GM21619 (cell line): ENCODE measurements at regions not wholly inside any gene's neighbourhood (a gene's known extent, or its start where the extent isn't known, plus 50 kb on each side); places are given as distances from the start of the nearest gene placed in this dataset.

Source experiments
- ATAC-seq: cut with Tn5 transposase; IDR thresholded peaks from one replicate; pipeline ENCODE4 v1.9.1; 2021; ENCODE audit not compliant: unreplicated experiment

DNA sequence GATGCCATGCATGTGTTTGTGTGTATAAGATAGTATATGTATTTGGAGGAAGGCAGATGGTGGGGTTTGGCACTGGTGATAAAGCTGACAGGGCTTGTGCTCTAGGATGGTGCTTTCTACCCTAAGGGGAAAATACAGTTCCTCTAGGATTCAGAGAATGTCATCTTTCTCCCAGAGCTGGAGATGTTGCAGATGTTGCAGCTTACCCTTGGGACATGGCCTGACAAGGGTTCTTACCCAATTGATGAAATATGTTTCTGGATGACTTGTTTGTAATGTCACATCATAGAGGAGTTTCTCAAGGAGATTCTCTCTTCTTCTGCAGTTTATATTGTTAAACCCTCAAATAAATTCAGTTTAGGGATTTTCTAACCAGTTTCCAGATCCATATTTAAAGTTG, 52.5 kb upstream of the PITX2 start:
- ATAC-seq: no peak

DNA sequence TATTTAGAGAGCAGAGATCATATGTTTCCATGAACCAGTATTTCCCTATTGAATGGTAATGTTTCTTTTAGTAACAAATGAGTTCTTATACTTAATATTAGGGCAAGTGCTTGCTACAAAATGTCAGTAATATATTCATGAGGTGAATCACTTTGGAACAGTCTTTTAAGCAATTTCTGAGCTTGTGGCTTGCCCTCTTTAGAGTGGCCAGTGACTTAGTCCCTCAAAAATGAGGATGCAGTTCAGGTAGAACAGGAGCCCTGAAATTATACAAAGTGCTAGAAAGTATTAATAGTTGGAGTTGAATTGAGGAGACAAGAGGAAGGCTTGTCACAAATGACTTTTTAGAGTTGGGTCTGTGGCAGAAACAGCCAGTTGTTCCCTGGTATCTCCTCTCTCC, 53.4 kb upstream of the PITX2 start:
- no peak for ATAC-seq

DNA sequence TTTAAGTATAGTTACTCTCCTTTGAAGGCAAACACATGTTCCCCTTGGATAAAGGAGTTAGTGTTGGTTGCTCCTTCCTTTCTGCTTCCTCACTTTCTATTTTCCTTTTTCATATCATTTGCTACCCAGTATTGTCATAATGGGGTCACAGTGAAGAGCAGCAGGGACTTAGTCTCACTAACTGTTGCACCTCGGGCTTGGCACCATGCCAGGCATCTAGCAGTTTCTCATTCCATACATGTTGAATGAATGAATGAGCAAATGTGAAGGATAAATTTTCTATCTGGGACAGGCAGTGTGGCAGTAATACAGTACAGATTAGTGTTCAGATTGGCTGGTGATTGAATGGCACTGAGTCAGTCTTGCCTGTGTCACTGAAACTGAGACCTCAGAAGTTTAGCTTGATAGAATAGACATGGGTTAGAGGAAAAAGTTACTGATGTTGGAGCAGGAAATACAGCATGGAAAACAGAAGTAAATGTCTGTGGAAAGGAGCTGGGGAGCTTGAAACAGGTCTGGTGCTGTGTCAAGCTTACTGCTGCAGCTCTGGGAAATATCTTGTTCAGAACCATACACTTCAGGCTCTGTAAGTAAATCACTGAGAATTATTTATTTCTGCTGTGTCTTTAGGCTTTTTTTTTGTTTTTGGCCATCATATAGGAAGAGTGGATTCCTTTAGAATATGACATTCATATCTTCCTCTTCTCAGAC, 55.8 kb upstream of the PITX2 start:
- ATAC-seq: no peak

DNA sequence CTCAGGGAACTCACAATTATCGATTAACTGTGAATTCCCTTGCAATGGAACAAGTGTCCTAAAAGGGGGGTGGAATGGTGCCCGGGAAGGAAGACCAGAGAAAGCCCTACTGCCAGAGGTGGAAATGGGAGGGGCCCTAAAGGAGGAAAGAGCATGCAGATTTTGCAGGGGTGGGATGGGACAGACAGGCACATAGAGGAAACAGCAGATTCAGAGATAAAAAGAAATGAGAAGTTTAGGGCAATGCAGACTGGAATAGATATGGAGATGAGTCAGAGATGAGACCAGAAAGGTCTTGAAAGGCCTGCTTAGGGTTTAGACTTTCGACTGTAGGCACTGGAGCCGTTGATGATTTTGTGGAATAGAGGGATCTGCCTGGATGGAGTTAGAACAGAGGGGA, 57.4 kb upstream of the PITX2 start:
- ATAC-seq: no peak

DNA sequence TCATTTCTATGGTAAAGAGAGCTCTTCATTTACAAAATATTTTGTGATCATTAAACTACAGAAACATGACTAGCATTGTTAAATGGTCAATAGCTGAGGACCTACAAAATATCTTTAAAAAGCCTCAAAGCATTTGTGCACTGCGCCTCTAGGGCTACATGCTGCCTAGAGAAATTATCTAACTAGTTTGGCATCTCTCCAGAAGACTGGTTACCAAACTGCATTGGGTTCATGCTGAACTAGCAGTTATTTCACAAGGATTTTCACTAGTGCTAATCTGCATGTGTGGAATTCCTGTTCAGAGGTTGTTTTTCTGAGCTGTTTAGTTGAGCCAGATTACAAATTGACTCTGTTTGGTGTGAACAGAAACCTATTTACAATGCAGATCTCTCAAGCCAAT, 58.5 kb upstream of the PITX2 start:
- no peak for ATAC-seq

DNA sequence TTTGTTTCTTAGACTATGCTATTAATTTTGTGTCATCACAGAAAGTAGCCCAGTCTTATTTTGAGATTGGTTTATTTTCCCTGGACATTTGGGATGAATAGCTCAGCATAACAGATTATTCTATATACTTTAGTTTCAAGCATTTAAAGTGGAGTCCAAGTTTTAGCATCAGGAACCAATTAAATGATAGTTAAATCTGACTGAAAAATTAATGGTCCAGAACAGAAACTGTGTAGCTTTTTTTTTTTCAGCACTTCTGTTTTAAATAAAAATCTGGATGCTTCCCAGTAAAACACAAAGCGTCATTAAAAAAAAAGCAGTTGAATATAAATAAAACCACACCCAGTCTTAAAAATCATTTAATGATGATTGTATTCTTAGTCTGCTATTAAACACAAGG, 59.4 kb upstream of the PITX2 start:
- no peak for ATAC-seq

DNA sequence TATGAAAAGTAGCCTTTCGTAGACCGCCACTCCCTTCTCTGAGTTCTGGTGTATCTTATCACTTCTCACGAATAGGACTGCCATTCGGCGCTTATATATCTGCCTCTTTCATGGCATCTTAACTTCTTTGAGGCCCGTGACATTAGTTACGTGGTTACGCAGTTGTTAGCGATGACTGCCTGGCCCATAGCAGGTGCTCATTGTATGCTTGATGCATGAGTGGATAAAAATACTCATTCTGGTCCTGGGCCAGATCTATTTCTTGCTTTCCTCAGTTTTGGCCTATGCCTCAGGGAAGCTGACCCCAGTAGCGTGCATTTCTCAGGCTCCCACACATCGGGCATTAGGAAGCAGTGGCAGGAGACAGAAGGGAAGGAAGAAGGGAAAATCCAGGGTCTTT, 60.7 kb upstream of the PITX2 start:
- no peak for ATAC-seq

DNA sequence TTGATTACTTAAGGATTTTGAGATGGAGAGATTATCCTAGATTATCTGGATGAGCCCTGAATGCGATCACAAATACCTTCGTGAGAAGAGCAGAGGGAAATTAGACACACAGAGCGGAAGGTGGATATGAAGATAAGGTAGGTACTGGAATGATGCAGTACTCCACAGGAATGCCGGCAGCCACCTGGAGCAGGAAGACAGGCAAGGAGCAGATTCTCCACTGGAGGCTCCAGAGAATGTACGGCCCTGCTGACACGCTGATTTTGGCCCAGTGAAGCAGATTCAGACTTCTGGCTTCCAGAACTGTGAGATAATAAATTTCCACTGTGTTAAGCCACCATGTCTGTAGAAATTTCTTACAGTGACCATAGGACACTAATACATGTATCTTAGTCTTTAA, 79.4 kb upstream of the PITX2 start:
- ATAC-seq: no peak

DNA sequence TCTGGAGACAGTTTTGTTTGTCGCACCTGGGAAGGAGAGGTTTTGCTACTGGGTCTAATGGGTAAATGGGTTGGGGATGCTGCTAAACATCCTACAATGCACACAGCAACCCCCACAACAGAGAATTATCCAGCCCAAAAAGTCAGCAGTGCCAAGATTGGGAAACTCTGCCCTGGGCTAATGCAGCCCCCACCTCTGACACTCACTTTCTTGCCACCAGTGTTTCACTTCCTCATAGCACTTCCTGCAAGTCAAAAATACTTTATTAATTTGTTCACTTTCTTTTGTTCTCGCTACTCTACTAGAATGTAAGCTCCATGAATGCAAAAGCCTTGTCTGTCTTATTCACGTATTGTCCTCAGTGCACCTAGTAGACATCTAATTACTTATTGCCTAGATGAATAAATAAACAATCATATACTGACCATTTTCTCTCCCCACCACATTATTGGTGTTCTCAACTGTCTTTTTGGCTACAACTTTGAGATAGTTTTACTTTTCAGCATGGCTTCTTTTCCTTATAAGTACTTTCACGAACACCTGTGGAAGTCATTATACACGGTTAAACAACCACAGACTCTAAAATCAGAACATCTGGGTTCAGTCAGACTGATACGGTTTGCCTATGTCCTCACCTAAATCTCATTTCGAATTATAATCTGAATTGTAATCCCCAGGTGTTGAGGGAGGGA, 82.0 kb upstream of the PITX2 start:
- no peak for ATAC-seq

DNA sequence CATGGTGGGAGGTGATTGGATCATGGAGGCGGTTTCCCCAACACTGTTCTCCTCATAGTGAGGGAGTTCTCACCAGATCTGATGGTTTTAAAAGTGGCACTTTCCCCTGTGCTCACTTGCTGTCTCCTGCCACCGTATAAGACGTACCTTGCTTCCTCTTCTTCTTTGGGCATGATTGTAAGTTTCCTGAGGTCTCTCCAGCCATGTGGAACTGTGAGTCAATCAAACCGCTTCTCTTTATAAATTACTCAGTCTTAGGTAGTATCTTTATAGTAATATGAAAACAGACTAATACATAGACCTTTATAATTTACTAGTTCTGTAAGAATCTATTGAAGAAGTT, 82.5 kb upstream of the PITX2 start:
- no peak for ATAC-seq

DNA sequence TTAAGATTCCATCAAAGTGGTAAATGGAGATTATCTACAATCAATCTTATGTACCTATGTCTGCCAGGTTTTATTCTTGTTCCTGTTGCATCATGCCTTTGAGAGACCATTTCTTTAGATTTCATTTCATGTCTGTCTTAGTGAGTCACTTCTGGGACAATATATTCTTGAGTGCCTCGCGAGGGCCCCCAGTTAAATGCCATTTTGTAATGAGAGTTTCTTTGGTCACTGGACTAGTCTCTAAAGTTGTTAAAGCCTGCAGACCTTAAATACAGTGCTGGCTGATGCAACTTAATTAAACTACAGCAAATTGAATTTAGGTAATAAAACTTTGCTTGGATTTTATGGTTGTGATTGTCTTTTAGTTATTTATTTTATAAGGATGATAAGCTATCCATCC, 87.2 kb upstream of the PITX2 start:
- ATAC-seq: no peak

DNA sequence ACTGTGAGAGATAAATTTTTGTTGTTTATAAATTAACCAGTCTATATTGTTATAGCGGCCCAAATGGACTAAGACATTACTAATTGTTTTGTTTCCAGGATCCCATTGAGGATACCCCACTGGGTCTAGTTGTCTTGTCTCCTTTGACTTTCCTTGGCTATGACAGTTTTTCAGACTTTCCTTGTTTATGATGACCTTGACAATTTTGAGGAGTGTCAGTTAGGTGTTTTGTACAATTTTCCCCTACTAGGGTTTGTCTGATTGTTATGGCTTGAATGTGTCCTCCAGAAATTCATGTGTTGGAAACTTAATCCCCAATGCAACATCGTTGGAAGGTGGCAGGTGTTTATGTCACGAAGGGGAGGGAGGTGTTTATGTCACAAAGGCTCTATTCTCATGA, 89.6 kb upstream of the PITX2 start:
- ATAC-seq: no peak

DNA sequence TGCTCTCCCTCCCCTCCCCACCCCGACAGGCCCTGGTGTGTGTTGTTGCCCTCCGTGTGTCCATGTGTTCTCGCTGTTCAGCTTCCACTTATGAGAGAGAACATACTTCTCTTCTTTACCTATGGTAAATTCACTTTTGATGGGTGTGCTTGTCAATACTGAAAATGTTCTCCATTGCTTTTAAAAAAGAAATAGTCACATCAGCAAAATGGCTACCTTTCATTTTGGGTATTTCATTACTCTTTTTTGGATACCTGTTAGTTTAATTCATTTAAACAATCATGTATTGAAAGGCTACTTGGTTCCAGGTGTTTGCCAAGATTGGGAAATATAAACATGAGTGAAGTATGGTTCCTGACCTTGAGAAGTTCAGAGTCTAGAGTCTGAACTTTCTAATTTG, 107.4 kb upstream of the PITX2 start:
- no peak for ATAC-seq

DNA sequence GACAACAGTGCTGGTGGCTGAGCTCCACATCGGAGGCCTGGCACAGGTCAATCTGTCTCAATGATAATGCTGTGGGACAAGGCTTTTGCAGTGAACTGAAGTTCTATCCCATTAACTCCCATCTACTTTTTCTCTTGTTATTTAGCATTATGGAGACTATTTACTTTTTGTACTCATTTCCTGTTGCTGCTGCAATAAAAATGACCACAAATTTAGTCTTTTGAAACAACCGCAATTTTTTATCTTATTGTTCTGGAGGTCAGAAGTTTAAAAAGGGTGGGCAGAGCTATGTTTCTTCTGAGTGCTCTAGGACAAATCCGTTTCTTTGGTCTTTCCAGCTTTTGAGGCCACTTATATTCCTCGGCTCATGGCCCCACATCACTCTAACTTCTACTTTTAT, 111.0 kb upstream of the PITX2 start:
- no peak for ATAC-seq

DNA sequence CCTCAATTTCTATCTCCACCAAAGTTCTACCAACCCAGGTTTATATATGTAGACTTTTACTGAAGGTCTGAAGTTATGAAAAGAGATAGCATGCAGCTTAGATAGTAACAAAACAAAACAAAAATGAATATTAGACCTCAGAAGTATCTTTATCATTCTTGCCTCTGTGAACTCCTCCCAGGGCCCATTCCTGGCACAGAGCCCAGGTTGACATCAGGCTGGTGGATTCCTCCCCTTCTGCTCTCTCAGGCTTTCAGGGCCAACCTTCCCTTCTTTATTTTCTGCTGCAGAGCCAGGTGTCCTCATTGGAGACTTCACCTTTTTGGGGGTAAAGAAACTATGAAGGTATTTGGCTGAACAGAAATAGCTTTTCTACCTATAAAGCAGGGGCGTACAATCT, 112.8 kb upstream of the PITX2 start:
- ATAC-seq: no peak

DNA sequence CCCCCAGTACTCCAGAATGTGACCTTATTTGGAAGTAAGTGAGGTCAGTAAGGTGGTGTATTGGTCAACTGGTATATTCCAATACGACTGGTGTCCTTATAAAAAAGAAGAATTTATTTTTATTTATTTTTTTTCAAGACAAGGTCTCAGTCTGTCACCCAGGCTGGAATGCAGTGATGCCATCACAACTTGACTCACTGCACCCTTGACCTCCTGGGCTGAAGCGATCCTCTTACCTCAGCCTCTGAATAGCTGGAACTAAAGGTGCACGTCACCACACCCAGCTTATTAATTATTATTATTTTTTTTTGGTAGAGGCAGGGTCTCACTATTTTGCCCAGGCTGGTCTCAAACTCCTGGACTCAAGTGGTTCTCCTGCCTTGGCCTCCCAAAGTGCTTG, 115.1 kb upstream of the PITX2 start:
- no peak for ATAC-seq

DNA sequence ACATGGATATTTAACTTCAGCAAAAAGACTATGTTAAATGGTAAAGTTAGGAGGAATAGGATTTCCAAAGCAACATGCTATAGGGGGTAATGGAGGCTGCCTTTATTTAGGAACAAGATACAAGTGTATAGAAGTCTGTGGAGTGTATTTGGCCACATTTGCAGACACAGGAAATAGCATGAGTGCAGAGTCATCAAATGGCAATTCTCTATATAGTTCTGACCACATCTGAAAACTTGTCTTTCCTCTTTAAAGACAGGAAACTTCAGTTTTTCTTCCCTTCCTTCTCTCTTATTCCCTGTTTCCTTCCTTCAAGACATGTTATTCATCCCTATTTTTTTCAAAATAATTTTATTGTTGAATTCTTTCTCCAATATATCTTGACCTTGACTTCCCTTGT, 119.3 kb upstream of the PITX2 start:
- no peak for ATAC-seq

DNA sequence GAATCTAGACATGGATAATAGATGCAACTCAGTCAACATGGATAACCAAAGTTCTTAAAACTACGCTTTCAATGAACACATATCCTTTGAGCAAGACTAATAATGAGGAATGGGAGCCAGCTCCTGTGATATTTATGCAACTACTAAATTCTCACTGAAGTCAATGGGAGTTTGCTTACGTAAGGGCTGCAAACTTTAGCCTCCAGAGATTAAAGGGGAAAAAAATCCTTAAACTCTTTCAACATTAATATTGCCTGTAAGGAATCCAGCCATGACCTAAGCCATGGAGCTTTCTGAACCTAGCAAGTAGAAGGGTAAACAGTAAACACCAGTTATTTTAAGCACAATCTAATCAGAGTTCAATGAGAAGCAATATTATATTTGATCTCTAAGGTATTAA, 125.2 kb upstream of the PITX2 start:
- no peak for ATAC-seq

DNA sequence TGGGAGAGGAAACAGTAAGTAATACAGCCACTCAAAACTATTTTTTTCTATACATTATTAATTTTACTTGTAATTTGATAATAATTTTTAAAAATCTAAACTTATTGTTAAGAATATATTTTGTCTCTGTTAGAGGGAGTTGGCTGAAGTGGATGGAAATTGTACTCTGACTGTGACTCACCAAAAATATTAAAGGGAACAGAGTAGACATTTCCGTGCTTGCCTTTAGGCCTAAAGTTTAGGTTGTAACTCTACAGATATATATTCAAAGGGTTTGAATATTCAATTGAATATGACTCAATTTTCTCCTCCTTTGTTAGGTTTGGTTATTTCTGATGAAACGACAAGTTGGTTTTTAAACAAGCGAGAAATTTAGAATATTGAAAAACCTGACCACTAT, 128.3 kb upstream of the PITX2 start:
- ATAC-seq: no peak

DNA sequence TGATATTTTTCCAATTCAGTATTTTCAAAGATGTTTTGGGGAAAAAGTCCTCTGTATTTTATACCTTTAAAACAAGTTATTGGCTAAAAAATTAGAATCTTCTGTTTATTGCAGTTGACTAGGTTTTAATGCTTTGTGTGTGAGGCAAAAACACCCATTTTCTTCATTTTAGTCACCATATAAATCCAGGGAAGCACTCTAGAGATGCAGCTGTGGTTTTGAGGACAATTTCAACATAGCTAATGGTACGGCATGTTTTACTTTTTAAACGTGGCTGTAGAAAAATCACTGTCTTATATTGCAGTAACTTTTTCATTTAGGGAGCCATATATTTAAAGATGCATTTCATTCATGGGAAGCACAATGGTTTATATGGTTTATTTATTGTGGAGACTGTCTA, 129.1 kb upstream of the PITX2 start:
- no peak for ATAC-seq

DNA sequence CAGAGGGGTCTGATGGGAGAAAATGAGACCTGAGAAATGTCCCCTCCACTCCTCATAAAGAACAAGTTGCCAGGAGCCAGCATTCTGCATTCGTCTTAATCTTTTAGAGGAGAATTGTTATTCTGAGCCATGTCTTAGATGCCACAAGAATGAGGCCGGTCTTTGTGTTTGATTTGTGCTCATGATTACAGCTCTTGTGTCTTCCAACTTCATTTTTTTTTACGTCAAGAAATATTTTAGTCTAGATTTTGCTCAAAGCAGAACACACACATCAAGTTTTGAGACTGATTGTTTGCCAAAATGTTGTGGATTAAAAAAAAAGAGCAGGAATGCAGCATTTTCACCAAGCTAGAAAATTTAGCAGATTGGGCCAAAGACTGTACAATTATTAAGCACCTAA, 130.6 kb upstream of the PITX2 start:
- no peak for ATAC-seq

DNA sequence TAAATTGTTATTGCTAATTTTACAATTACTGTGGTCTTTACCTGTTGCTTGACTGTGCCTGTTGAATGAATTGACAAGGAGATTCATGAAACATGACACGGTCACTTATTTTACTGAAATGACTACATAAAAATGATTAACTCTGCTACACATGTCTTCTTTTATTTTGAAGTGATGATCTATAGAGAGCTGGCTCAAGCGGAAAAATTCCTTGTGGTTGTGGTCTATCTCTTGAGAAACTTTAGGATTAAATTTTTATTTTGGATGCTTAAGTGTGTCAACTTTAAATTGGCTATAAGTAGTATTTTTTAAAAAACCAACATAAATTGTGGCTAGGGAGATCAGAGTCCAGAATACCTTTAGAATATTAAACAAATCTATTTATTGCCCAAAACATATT, 131.8 kb upstream of the PITX2 start:
- no peak for ATAC-seq

DNA sequence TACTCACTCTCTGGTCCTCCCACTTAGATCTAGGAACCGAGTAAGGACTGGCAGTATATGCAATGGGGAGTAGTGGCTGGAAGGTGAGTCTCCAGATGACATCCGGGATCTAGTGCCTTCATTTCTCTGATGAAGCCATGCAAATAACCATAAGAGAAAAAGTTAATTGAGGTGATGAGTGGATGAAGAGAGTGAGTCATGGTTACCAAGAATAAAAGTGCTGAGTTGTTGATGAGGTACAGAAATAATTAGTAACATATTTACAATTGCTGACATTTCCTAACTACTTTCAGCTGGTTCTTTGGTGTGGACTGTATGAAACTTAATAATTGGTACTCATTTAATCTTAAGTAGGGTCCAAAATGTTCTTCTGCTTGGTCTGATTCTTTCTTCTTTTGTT, 146.7 kb upstream of the PITX2 start:
- no peak for ATAC-seq
